ENCODE measurements at regions not wholly inside any gene's neighbourhood (a gene's known extent, or its start where the extent isn't known, plus 50 kb on each side); places are given as distances from the start of the nearest gene placed in this dataset.

DNA sequence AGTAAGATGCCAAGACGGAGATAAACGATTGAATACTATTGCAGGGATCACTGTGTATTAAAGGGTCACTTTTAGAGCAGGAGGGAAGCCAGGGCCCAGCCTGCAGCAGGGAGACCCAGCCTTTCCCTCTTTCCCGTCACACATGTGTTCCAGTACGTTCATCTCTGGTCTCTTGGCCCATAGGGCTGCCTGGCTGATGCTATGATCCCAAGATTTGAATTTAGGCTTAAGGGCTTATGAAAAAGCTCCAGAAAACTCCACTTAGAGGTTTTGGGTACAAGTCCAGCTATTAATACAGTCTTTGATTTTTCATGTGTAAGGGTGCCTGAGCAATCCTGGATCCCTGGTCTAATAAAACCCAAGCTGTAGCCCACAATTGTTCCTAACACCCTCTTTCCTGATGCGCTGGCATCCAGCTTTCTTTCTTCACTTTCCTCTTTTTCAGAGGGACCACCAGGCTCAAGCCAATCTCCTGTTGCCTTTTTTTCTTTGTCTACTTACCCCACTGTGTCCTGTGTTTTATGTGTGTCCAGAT, 359.6 kb upstream of the USP24 start:
- ChIA-PET POLR2A (no interaction called here), SMC1A (ENCODE audit: uncharacterized antibody, unreplicated experiment) (no interaction called here), CTCF (no interaction called here), RAD21 (ENCODE audit: unreplicated experiment) (no interaction called here)
- FAIRE-seq, result no peak
- no peak for ATAC-seq
- Histone ChIP-seq H3K27ac (ENCODE audit: control insufficient read depth, insufficient read depth) (no peak overlapping the region), H3K9me3 (replicated peaks; ENCODE audit: control insufficient read depth, insufficient read depth, low read length) (no peaks in the 10 kb centered on the region), H3K36me3 (ENCODE audit: control insufficient read depth in 2 of 2, insufficient read depth in 2 of 2, low read length in 1 of 2) (no peaks in the 10 kb centered on the region), H3K4me3 (no peak overlapping the region), H2AFZ (ENCODE audit: control insufficient read depth, low read depth, low read length) (no peak overlapping the region), H3K9ac (ENCODE audit: control insufficient read depth, insufficient read depth, low read length) (no peak overlapping the region), H3K4me2 (ENCODE audit: control insufficient read depth, insufficient read depth) (no peak overlapping the region), H3K27me3 (replicated peaks in 1 of 2; ENCODE audit: control insufficient read depth in 2 of 2, insufficient read depth in 2 of 2, low read length in 1 of 2) (no peaks in the 10 kb centered on the region), H4K20me1 (ENCODE audit: control insufficient read depth, insufficient read depth) (no peaks in the 10 kb centered on the region), H3K79me2 (ENCODE audit: control insufficient read depth, insufficient read depth, low read length) (no peaks in the 10 kb centered on the region), H3K4me1 (ENCODE audit: control insufficient read depth, insufficient read depth, low read length) (no peaks in the 10 kb centered on the region)
- no peak for TF ChIP-seq PML (IDR thresholded peaks at IDR 0.05; ENCODE audit: low read length)
- intact Hi-C loops (cut with micrococcal nuclease; ENCODE audit: unreplicated experiment), result no loop called here
- 9% methylated on average over 5 of the region's 5 CpGs for WGBS (ENCODE audit: insufficient coverage, insufficient replicate concordance, low lambda C conversion rate, missing lambda C conversion rate)
- no TSS peak for BruUV-seq (replicated peaks)
- in situ Hi-C loops (cut with MboI), result no loop called here
- no peak for DNase-seq (ENCODE audit: low read depth, low spot score)

DNA sequence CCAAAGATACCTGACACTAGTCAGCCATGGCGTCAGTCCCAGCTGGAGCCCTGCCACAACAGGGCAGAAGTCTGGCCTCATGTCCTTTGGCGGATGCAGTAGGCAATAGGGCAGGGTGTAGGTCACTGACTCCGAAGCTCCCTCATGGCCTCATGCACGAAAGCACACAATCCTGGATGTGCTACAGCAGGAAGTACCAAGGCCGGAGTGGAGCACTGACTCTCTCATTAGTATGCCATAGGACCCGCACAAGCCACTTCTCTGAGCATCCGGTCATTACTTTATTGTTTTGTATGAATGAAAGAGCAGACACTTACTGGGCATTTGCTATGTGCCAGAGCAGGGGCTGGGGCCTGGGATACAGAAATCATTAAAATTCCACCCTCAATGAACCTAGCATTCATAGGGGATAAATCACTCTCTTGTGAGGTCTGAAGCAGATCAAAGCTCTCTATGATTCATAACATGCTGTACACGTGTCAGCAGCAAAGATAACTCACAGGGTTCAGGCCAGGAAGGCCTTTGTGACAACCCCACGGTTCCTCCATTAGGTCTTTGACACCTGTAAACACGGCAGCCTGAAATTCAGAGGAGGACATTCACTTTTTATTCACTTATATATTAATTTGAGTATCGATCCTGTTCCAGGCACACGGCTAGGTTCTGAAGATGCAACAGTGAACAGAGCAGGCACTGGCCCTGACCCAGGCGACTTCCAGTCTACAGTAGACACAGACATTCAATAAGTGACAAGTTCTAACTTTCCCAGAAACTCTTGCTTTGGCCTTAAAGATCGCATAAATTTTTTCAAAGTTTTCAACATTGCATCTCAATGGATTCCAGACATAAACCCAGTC, 357.9 kb upstream of the USP24 start:
- SMC1A ChIA-PET (ENCODE audit: uncharacterized antibody, unreplicated experiment), result no interaction called here
- DNase-seq (ENCODE audit: low read depth, low spot score), result no peak
- CTCF ChIA-PET, result no interaction called here
- in situ Hi-C loops (cut with MboI), result no loop called here
- no peak overlapping the region for H2AFZ ChIP-seq (ENCODE audit: control insufficient read depth, low read depth, low read length)
- POLR2A ChIA-PET, result no interaction called here
- no peak for ATAC-seq
- H3K27ac ChIP-seq (ENCODE audit: control insufficient read depth, insufficient read depth), result no peak overlapping the region
- H3K4me2 ChIP-seq (ENCODE audit: control insufficient read depth, insufficient read depth), result no peak overlapping the region
- TF ChIP-seq HDGF (IDR thresholded peaks at IDR 0.05) (no peak), KLF5 (IDR thresholded peaks at IDR 0.05; ENCODE audit: partially characterized antibody) (no peak), SPI1 (IDR thresholded peaks at IDR 0.05; ENCODE audit: borderline replicate concordance, insufficient read depth, low read depth, low read length) (no peak), TAF1 (IDR thresholded peaks at IDR 0.05; ENCODE audit: borderline replicate concordance, low read depth, low read length) (no peak), DPF2 (IDR thresholded peaks at IDR 0.05) (no peak), CBFB (IDR thresholded peaks at IDR 0.05; ENCODE audit: low read depth) (no peak), SUZ12 (IDR thresholded peaks at IDR 0.05; ENCODE audit: unreplicated experiment) (no peak)
- TF ChIP-seq, protein P1, sequence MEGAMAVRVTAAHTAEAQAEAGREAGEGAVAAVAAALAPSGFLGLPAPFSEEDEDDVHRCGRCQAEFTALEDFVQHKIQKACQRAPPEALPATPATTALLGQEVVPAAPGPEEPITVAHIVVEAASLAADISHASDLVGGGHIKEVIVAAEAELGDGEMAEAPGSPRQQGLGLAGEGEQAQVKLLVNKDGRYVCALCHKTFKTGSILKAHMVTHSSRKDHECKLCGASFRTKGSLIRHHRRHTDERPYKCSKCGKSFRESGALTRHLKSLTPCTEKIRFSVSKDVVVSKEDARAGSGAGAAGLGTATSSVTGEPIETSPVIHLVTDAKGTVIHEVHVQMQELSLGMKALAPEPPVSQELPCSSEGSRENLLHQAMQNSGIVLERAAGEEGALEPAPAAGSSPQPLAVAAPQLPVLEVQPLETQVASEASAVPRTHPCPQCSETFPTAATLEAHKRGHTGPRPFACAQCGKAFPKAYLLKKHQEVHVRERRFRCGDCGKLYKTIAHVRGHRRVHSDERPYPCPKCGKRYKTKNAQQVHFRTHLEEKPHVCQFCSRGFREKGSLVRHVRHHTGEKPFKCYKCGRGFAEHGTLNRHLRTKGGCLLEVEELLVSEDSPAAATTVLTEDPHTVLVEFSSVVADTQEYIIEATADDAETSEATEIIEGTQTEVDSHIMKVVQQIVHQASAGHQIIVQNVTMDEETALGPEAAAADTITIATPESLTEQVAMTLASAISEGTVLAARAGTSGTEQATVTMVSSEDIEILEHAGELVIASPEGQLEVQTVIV (IDR thresholded peaks at IDR 0.05; ENCODE audit: borderline replicate concordance, partially characterized antibody), result no peak
- TF ChIP-seq, protein P2, sequence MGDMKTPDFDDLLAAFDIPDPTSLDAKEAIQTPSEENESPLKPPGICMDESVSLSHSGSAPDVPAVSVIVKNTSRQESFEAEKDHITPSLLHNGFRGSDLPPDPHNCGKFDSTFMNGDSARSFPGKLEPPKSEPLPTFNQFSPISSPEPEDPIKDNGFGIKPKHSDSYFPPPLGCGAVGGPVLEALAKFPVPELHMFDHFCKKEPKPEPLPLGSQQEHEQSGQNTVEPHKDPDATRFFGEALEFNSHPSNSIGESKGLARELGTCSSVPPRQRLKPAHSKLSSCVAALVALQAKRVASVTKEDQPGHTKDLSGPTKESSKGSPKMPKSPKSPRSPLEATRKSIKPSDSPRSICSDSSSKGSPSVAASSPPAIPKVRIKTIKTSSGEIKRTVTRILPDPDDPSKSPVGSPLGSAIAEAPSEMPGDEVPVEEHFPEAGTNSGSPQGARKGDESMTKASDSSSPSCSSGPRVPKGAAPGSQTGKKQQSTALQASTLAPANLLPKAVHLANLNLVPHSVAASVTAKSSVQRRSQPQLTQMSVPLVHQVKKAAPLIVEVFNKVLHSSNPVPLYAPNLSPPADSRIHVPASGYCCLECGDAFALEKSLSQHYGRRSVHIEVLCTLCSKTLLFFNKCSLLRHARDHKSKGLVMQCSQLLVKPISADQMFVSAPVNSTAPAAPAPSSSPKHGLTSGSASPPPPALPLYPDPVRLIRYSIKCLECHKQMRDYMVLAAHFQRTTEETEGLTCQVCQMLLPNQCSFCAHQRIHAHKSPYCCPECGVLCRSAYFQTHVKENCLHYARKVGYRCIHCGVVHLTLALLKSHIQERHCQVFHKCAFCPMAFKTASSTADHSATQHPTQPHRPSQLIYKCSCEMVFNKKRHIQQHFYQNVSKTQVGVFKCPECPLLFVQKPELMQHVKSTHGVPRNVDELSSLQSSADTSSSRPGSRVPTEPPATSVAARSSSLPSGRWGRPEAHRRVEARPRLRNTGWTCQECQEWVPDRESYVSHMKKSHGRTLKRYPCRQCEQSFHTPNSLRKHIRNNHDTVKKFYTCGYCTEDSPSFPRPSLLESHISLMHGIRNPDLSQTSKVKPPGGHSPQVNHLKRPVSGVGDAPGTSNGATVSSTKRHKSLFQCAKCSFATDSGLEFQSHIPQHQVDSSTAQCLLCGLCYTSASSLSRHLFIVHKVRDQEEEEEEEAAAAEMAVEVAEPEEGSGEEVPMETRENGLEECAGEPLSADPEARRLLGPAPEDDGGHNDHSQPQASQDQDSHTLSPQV (IDR thresholded peaks at IDR 0.05), result no peak
- intact Hi-C loops (cut with micrococcal nuclease; ENCODE audit: unreplicated experiment), result no loop called here
- no peaks in the 10 kb centered on the region for H4K20me1 ChIP-seq (ENCODE audit: control insufficient read depth, insufficient read depth)
- 20% methylated on average over 14 of the region's 14 CpGs for WGBS (ENCODE audit: insufficient coverage, insufficient replicate concordance, low lambda C conversion rate, missing lambda C conversion rate)
- BruUV-seq (replicated peaks), result no TSS peak
- H3K9ac ChIP-seq (ENCODE audit: control insufficient read depth, insufficient read depth, low read length), result no peak overlapping the region
- no peak overlapping the region for H3K4me3 ChIP-seq
- FAIRE-seq, result no peak
- no peaks in the 10 kb centered on the region for H3K9me3 ChIP-seq (replicated peaks; ENCODE audit: control insufficient read depth, insufficient read depth, low read length)
- no peaks in the 10 kb centered on the region for H3K27me3 ChIP-seq (replicated peaks in 1 of 2; ENCODE audit: control insufficient read depth in 2 of 2, insufficient read depth in 2 of 2, low read length in 1 of 2)
- H3K4me1 ChIP-seq (ENCODE audit: control insufficient read depth, insufficient read depth, low read length), result no peaks in the 10 kb centered on the region
- no peaks in the 10 kb centered on the region for H3K79me2 ChIP-seq (ENCODE audit: control insufficient read depth, insufficient read depth, low read length)
- RAD21 ChIA-PET (ENCODE audit: unreplicated experiment), result no interaction called here
- no peaks in the 10 kb centered on the region for H3K36me3 ChIP-seq (ENCODE audit: control insufficient read depth in 2 of 2, insufficient read depth in 2 of 2, low read length in 1 of 2)
